OCI-LY1 (cell line): ENCODE measurements at regions not wholly inside any gene's neighbourhood (a gene's known extent, or its start where the extent isn't known, plus 50 kb on each side); places are given as distances from the start of the nearest gene placed in this dataset.
"Not testable (repeated sequence)": the region's sequence is repeated elsewhere in the genome, so short reads cannot be mapped to it uniquely, and the experiment has no call there.

Source experiments
- H2AFZ ChIP-seq: fragments of 200-600 bp; sonication (generic), shearing (Covaris generic); 2 replicates; pipeline ENCODE4 v1.6.0; 2014; ENCODE audit warnings: antibody characterized with exemption, mild to moderate bottlenecking, low read length
- H3F3A ChIP-seq: fragments of 200-600 bp; sonication (generic), shearing (Covaris generic); 2 replicates; pipeline ENCODE4 v1.6.0; 2014; ENCODE audit warnings: mild to moderate bottlenecking, antibody characterized with exemption, low read length, moderate library complexity; ENCODE audit not compliant: insufficient read depth
- H3K27ac ChIP-seq: fragments of 200-600 bp; sonication (generic); 2 replicates; pipeline ENCODE4 v1.5.1; 2014; ENCODE audit warnings: low read length, mixed run types, mild to moderate bottlenecking, low read depth; ENCODE audit not compliant: poor library complexity, severe bottlenecking
- H3K27me3 ChIP-seq: fragments of 200-600 bp; sonication (generic); 2 replicates; pipeline ENCODE4 v1.6.0; 2014; ENCODE audit warnings: antibody characterized with exemption, mild to moderate bottlenecking, low read length, moderate library complexity; ENCODE audit not compliant: insufficient read depth
- H3K36me3 ChIP-seq: fragments of 200-600 bp; sonication (generic); 2 replicates; pipeline ENCODE4 v1.6.1; 2014; ENCODE audit warnings: mild to moderate bottlenecking, antibody characterized with exemption, low read length, moderate library complexity, mixed read lengths; ENCODE audit not compliant: insufficient read depth
- H3K4me1 ChIP-seq: fragments of 200-600 bp; sonication (generic); 2 replicates; pipeline ENCODE4 v1.5.1; 2014; ENCODE audit warnings: mild to moderate bottlenecking, low read length, moderate library complexity; ENCODE audit not compliant: insufficient read depth, severe bottlenecking
- H3K4me2 ChIP-seq: fragments of 200-600 bp; sonication (generic), shearing (Covaris generic); 2 replicates; pipeline ENCODE4 v1.6.1; 2014; ENCODE audit warnings: low read length
- H3K4me3 ChIP-seq: fragments of 200-600 bp; sonication (generic); 2 replicates; pipeline ENCODE4 v1.5.1; 2014; ENCODE audit warnings: low read length, low read depth, mild to moderate bottlenecking, mixed read lengths; ENCODE audit not compliant: poor library complexity, severe bottlenecking
- H3K79me2 ChIP-seq: fragments of 200-600 bp; shearing (Covaris generic); 2 replicates; pipeline ENCODE4 v1.6.1; 2016; ENCODE audit warnings: mixed run types, low read length, mixed read lengths; ENCODE audit not compliant: insufficient read depth
- H3K9ac ChIP-seq: fragments of 200-600 bp; sonication (generic), shearing (Covaris generic); 2 replicates; pipeline ENCODE4 v1.6.1; 2014; ENCODE audit warnings: mild to moderate bottlenecking, low read length, mixed read lengths
- H3K9me2 ChIP-seq: fragments of 200-600 bp; sonication (generic), shearing (Covaris generic); 2 replicates; pipeline ENCODE4 v1.6.1; 2014; ENCODE audit warnings: low read depth, mild to moderate bottlenecking, low read length, mixed read lengths
- H3K9me3 ChIP-seq: fragments of 200-600 bp; shearing (Covaris generic); 2 replicates; pipeline ENCODE4 v1.6.1; 2014; ENCODE audit warnings: low read length, mixed read lengths
- H4K20me1 ChIP-seq: fragments of 200-600 bp; sonication (generic), shearing (Covaris generic); 2 replicates; pipeline ENCODE4 v1.6.0; 2016; ENCODE audit warnings: mild to moderate bottlenecking, low read length; ENCODE audit not compliant: insufficient read depth
- EZH2 ChIP-seq: fragments of 200-600 bp; sonication (generic), shearing (Covaris generic); IDR thresholded peaks from 2 replicates; pipeline ENCODE4 v1.8.0; 2017; ENCODE audit warnings: borderline replicate concordance, mixed run types, mild to moderate bottlenecking, antibody characterized with exemption, low read length, moderate library complexity, mixed read lengths
- TF ChIP-seq, protein P1 (sequence below): fragments of 200-600 bp; sonication (generic), shearing (Covaris generic); IDR thresholded peaks from 2 replicates; pipeline ENCODE4 v1.5.1; 2017; ENCODE audit warnings: mild to moderate bottlenecking, antibody characterized with exemption, low read length, moderate library complexity, mixed read lengths

GRCh38 chr3:178209618-178210017, 326.6 kb upstream of the KCNMB2 start:
- not testable (repeated sequence) for H3K4me3 ChIP-seq, H3K79me2 ChIP-seq, H3K36me3 ChIP-seq, H3K9me3 ChIP-seq, H3K4me1 ChIP-seq, H2AFZ ChIP-seq, H4K20me1 ChIP-seq, H3K9me2 ChIP-seq, H3K27me3 ChIP-seq, H3K9ac ChIP-seq, H3K4me2 ChIP-seq, H3K27ac ChIP-seq, H3F3A ChIP-seq

- H2AFZ ChIP-seq, H3K4me2 ChIP-seq: not testable (repeated sequence)
Measured at GRCh38 chr3:178211086-178211485, 325.1 kb upstream of the KCNMB2 start.

DNA sequence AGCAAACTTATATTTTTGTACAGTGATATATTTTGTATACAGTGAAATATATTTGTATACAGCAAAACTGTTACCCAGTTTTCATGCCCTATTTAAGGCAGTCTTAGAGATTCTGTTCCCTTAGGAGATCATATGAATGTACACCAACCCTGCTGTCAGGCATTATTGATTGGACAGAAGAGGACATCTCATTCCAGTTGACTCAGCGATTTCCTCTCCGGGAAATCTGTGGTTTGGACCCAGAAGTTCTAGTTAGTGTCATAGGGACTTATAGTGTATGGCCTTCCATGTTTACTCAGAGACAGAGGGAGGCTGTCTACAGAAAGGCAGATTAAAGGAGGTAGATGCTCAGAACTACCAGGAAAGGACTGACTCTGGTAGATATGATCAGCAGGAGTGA, 318.8 kb upstream of the KCNMB2 start:
- Histone ChIP-seq H3F3A (no peaks in the 10 kb centered on the region), H3K9me2 (no peaks in the 10 kb centered on the region), H3K36me3 (no peaks in the 10 kb centered on the region), H3K27me3 (no peaks in the 10 kb centered on the region), H3K4me2 (no peak overlapping the region), H3K4me1 (no peaks in the 10 kb centered on the region), H3K27ac (no peak overlapping the region), H3K79me2 (no peaks in the 10 kb centered on the region), H3K9ac (no peak overlapping the region), H3K4me3 (no peak overlapping the region), H2AFZ (no peak overlapping the region), H4K20me1 (no peaks in the 10 kb centered on the region), H3K9me3 (no peaks in the 10 kb centered on the region)
- TF ChIP-seq, protein P1, sequence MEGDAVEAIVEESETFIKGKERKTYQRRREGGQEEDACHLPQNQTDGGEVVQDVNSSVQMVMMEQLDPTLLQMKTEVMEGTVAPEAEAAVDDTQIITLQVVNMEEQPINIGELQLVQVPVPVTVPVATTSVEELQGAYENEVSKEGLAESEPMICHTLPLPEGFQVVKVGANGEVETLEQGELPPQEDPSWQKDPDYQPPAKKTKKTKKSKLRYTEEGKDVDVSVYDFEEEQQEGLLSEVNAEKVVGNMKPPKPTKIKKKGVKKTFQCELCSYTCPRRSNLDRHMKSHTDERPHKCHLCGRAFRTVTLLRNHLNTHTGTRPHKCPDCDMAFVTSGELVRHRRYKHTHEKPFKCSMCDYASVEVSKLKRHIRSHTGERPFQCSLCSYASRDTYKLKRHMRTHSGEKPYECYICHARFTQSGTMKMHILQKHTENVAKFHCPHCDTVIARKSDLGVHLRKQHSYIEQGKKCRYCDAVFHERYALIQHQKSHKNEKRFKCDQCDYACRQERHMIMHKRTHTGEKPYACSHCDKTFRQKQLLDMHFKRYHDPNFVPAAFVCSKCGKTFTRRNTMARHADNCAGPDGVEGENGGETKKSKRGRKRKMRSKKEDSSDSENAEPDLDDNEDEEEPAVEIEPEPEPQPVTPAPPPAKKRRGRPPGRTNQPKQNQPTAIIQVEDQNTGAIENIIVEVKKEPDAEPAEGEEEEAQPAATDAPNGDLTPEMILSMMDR = no peak
- TF ChIP-seq EZH2 = no peak

More at GRCh38 chr3:178211086-178211485, 325.1 kb upstream of the KCNMB2 start:
- H3K79me2 ChIP-seq, H3K9me3 ChIP-seq, H3K27me3 ChIP-seq, H3K9ac ChIP-seq, H4K20me1 ChIP-seq, H3K27ac ChIP-seq, H3F3A ChIP-seq, H3K36me3 ChIP-seq, H3K4me1 ChIP-seq, H3K9me2 ChIP-seq, H3K4me3 ChIP-seq: not testable (repeated sequence)

- H3K4me1 ChIP-seq = no peaks in the 10 kb centered on the region
- H3K79me2 ChIP-seq = no peaks in the 10 kb centered on the region
- H3K9me3 ChIP-seq = no peaks in the 10 kb centered on the region
- no peak overlapping the region for H3K9ac ChIP-seq
- H4K20me1 ChIP-seq = no peaks in the 10 kb centered on the region
- no peaks in the 10 kb centered on the region for H3F3A ChIP-seq
- no peaks in the 10 kb centered on the region for H3K9me2 ChIP-seq
- H3K4me2 ChIP-seq = no peak overlapping the region
- no peak for TF ChIP-seq EZH2
- TF ChIP-seq, protein P1 = no peak
- H3K27me3 ChIP-seq = no peaks in the 10 kb centered on the region
- H2AFZ ChIP-seq = no peak overlapping the region
- no peak overlapping the region for H3K27ac ChIP-seq
- no peak overlapping the region for H3K4me3 ChIP-seq
- no peaks in the 10 kb centered on the region for H3K36me3 ChIP-seq
Measured at GRCh38 chr3:178218231-178218630, 318.0 kb upstream of the KCNMB2 start.

- H2AFZ ChIP-seq, H3F3A ChIP-seq, H3K27ac ChIP-seq, H3K4me3 ChIP-seq, H3K27me3 ChIP-seq, H3K4me1 ChIP-seq, H3K9me2 ChIP-seq, H3K9me3 ChIP-seq, H4K20me1 ChIP-seq, H3K36me3 ChIP-seq, H3K4me2 ChIP-seq, H3K79me2 ChIP-seq, H3K9ac ChIP-seq: not testable (repeated sequence)
Measured at GRCh38 chr3:178219661-178220060, 316.6 kb upstream of the KCNMB2 start.
